Activated CD8-positive, alpha-beta T cell treated with anti-CD3 and anti-CD28 coated beads for 36 hours (primary cell): ENCODE measurements at regions not wholly inside any gene's neighbourhood (a gene's known extent, or its start where the extent isn't known, plus 50 kb on each side); places are given as distances from the start of the nearest gene placed in this dataset.
A peak's percentile ranks its signal among the peaks of the same experiment; 100 is the strongest.

Experiments used
- ATAC-seq: fragments of 200-7000 bp; cut with Tn5 transposase; one replicate; pipeline ENCODE4 v1.10.0; 2021; ENCODE audit warnings: mild to moderate bottlenecking, moderate library complexity
- CTCF ChIA-PET: fragments of 350-600 bp; sonication (Branson Sonifier 250); formaldehyde crosslinking; loops from one replicate; lab custom pipeline; 2021; ENCODE audit warnings: antibody characterized with exemption; lab: Charles Lee
- POLR2A ChIA-PET: fragments of 350-600 bp; sonication (Branson Sonifier 250); formaldehyde crosslinking; loops from one replicate; lab custom pipeline; 2021; ENCODE audit warnings: antibody characterized with exemption; lab: Charles Lee
- DNase-seq: peaks from one replicate; pipeline ENCODE4 v3.0.0-alpha.2; 2020
- H3K27ac Mint-ChIP-seq: one replicate; pipeline ENCODE4 v1.8.0; 2021; ENCODE audit warnings: mild to moderate bottlenecking, mixed read lengths
- H3K27me3 Mint-ChIP-seq: one replicate; pipeline ENCODE4 v1.8.0; 2021; ENCODE audit warnings: mixed read lengths
- H3K36me3 Mint-ChIP-seq: one replicate; pipeline ENCODE4 v1.8.0; 2021; ENCODE audit warnings: low read depth, mixed read lengths
- H3K4me1 Mint-ChIP-seq: one replicate; pipeline ENCODE4 v1.8.0; 2021; ENCODE audit warnings: low read depth, mixed read lengths
- H3K4me3 Mint-ChIP-seq: one replicate; pipeline ENCODE4 v1.8.0; 2021; ENCODE audit warnings: mild to moderate bottlenecking, moderate library complexity, mixed read lengths
- H3K9me3 Mint-ChIP-seq: one replicate; pipeline ENCODE4 v1.8.0; 2021; ENCODE audit warnings: mixed read lengths
- intact Hi-C: fragments of 100-400 bp; cut with micrococcal nuclease; formaldehyde crosslinking; loops from one replicate; pipeline ENCODE4 v1.10.0; 2022
- TF ChIP-seq, protein P1 (sequence below): fragments of 200-600 bp; IDR thresholded peaks from one replicate; pipeline ENCODE4 v1.8.0; 2022; ENCODE audit warnings: antibody characterized with exemption, mild to moderate bottlenecking

- TF ChIP-seq, protein P1, sequence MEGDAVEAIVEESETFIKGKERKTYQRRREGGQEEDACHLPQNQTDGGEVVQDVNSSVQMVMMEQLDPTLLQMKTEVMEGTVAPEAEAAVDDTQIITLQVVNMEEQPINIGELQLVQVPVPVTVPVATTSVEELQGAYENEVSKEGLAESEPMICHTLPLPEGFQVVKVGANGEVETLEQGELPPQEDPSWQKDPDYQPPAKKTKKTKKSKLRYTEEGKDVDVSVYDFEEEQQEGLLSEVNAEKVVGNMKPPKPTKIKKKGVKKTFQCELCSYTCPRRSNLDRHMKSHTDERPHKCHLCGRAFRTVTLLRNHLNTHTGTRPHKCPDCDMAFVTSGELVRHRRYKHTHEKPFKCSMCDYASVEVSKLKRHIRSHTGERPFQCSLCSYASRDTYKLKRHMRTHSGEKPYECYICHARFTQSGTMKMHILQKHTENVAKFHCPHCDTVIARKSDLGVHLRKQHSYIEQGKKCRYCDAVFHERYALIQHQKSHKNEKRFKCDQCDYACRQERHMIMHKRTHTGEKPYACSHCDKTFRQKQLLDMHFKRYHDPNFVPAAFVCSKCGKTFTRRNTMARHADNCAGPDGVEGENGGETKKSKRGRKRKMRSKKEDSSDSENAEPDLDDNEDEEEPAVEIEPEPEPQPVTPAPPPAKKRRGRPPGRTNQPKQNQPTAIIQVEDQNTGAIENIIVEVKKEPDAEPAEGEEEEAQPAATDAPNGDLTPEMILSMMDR = no peak
- H3K9me3 Mint-ChIP-seq = peaks cover 4% of the 10 kb centered on the region
- intact Hi-C loops = no loop called here
- no peak overlapping the region for H3K27ac Mint-ChIP-seq
- peaks cover 34% of the 10 kb centered on the region for H3K27me3 Mint-ChIP-seq
- H3K36me3 Mint-ChIP-seq = no peaks in the 10 kb centered on the region
- ATAC-seq (no peak), DNase-seq (peak; percentile 11)
- ChIA-PET POLR2A (no interaction called here), CTCF (no interaction called here)
- no peak overlapping the region for H3K4me3 Mint-ChIP-seq
- peaks cover 34% of the 10 kb centered on the region for H3K4me1 Mint-ChIP-seq
These were observed 174.9 kb downstream of the ETS2 start for GRCh38 chr21:38980416-38981313.

DNA sequence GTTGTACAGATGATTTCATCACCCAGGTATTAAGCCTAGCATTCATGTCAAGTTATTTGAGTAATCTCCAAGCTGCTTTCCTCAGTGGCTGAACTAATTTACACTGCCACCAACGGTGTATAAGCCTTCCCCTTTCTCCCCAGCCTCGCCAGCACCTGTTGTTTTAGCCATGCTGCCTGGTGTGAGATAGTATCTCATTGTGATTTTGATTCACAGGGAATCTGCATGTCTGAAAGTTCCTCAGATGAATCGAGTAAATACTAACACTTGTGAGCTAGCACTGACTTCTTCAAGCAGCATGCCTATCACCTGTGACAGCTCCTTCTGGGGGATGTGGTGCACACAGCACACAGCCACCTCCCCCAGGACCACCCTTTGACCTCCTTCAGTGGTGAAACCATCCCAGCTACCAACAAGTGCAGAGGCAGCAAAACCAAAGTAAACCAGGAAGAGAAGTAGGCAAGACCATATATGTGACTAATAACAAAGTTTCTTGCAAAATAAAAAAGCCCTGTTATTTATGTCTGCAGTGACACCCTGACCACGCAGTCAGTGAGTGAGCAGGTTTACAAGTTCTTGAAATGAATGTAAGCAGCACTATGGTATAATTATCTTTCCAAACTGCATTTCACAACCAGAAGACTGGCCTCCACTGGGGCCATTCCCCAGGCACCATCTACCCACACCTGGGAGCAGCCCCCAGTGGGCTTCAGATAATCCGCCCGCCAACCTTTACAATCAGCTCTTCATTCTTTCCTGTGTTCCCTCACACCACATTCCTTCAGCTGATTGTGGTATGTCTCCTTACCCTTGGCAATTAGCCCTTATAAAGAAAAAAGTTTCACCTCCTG is 173.8 kb downstream of the ETS2 start:
- Mint-ChIP-seq H3K36me3 (no peaks in the 10 kb centered on the region), H3K27ac (peak overlapping the region; percentile 27), H3K27me3 (peaks cover 34% of the 10 kb centered on the region), H3K9me3 (peaks cover 4% of the 10 kb centered on the region), H3K4me3 (no peak overlapping the region), H3K4me1 (peaks cover 22% of the 10 kb centered on the region)
- ATAC-seq (peak; percentile 90), DNase-seq (peak; percentile 68)
- ChIA-PET POLR2A (no interaction called here), CTCF (no interaction called here)
- TF ChIP-seq, protein P1 = no peak
- intact Hi-C loops = loop anchor here (5.0 kb wide), 1 partner anchor 87 kb away; no protein-coding TSS in a partner anchor

DNA sequence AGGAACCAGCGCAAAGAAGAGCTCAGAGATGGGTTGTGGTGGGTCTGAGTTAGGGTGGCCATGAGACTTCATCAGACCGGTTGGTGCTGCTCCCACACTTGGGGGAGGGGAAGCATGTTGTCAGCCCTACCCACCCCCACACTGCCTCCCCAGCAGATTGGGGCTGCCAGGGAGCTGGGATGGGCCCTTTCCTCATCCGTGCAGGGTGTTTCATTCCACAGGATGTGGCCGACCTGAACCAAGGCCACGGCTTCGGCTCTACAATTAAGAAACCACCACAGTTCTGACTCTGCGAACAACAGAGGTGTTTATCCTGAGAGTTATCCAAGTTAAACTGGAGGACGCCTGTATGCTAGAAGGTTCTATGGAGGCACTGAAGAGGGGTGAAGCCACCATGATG is 171.2 kb downstream of the ETS2 start:
- Mint-ChIP-seq H3K4me1 (peaks cover 15% of the 10 kb centered on the region), H3K9me3 (no peaks in the 10 kb centered on the region), H3K27ac (no peak overlapping the region), H3K27me3 (peaks cover 20% of the 10 kb centered on the region), H3K4me3 (no peak overlapping the region), H3K36me3 (no peaks in the 10 kb centered on the region)
- DNase-seq = no peak
- ATAC-seq = no peak
- CTCF ChIA-PET = no interaction called here
- intact Hi-C loops = loop anchor here (5.0 kb wide), 1 partner anchor 85 kb away; no protein-coding TSS in a partner anchor
- POLR2A ChIA-PET = no interaction called here
- TF ChIP-seq, protein P1 = no peak

DNA sequence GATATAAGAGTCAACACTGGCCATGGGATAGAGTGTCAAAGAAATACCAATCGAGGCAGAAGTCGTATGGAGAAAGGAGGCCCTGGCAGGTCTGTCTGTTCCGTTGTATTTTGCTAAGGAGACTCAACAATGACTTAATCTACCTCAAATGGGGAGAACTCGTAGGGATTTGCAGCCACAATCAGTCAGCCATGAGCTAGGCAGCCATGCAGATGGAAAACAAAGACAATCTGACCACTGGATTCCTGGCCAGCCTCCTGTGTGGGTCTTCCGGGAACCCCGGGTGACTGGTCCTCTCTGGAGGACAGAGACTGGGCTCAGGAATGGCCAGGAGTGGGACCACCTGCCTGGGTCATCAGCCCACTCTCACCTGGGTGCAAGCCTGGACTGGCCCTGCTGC is 167.8 kb downstream of the ETS2 start:
- Mint-ChIP-seq H3K36me3 (no peaks in the 10 kb centered on the region), H3K27me3 (peaks cover 4% of the 10 kb centered on the region), H3K4me3 (no peak overlapping the region), H3K27ac (no peak overlapping the region), H3K9me3 (no peaks in the 10 kb centered on the region), H3K4me1 (no peaks in the 10 kb centered on the region)
- TF ChIP-seq, protein P1 = no peak
- DNase-seq = no peak
- ChIA-PET CTCF (interaction anchor here (1.4 kb wide), 1 partner anchor 14 kb away, joined by 5 read pairs; no protein-coding TSS in a partner anchor), POLR2A (no interaction called here)
- ATAC-seq = no peak
- intact Hi-C loops = no loop called here
